GM18951 (cell line): ENCODE measurements at regions not wholly inside any gene's neighbourhood (a gene's known extent, or its start where the extent isn't known, plus 50 kb on each side); places are given as distances from the start of the nearest gene placed in this dataset.

Experiments
- POLR2A ChIP-seq: IDR thresholded peaks from 4 replicates; pipeline ENCODE4 v1.6.1; 2011; ENCODE audit warnings: mild to moderate bottlenecking; ENCODE audit not compliant: insufficient read length, insufficient read depth; ENCODE audit errors: extremely low read depth
- in situ Hi-C: fragments of 300-500 bp; cut with MboI; formaldehyde crosslinking; loops from one replicate; pipeline ENCODE4 v1.12.0; 2022; ENCODE audit warnings: low sequenced_read_pairs, mixed read lengths, inconsistent platforms; ENCODE audit not compliant: unreplicated experiment

GRCh38 chr1:30327370-30328099, 395.9 kb downstream of the MATN1 start:
- no peak for TF ChIP-seq POLR2A
- in situ Hi-C loops: no loop called here

GRCh38 chr1:30325999-30326398, 397.4 kb downstream of the MATN1 start:
- in situ Hi-C loops: no loop called here
- no peak for TF ChIP-seq POLR2A

GRCh38 chr1:30325085-30325935, 398.1 kb downstream of the MATN1 start:
- in situ Hi-C loops: no loop called here

GRCh38 chr1:30324251-30325084, 398.9 kb downstream of the MATN1 start:
- in situ Hi-C loops: no loop called here
- no peak for TF ChIP-seq POLR2A

More at GRCh38 chr1:30325085-30325935, 398.1 kb downstream of the MATN1 start:
- TF ChIP-seq POLR2A: no peak

GRCh38 chr1:30323841-30324240, 399.5 kb downstream of the MATN1 start:
- TF ChIP-seq POLR2A: no peak
- in situ Hi-C loops: no loop called here

GRCh38 chr1:30323352-30323751, 400.0 kb downstream of the MATN1 start:
- in situ Hi-C loops: no loop called here
- TF ChIP-seq POLR2A: no peak

- in situ Hi-C loops: no loop called here
- no peak for TF ChIP-seq POLR2A
Observed at GRCh38 chr1:30322859-30323257, 400.5 kb downstream of the MATN1 start.

- no peak for TF ChIP-seq POLR2A
- in situ Hi-C loops: no loop called here
Observed at GRCh38 chr1:30321996-30322858, 401.2 kb downstream of the MATN1 start.

GRCh38 chr1:30321246-30321910, 402.0 kb downstream of the MATN1 start:
- in situ Hi-C loops: no loop called here
- no peak for TF ChIP-seq POLR2A

- no peak for TF ChIP-seq POLR2A
- in situ Hi-C loops: no loop called here
Observed at GRCh38 chr1:30320581-30320890, 402.8 kb downstream of the MATN1 start.

GRCh38 chr1:30319765-30320580, 403.4 kb downstream of the MATN1 start:
- in situ Hi-C loops: no loop called here

More at GRCh38 chr1:30319765-30320580, 403.4 kb downstream of the MATN1 start:
- no peak for TF ChIP-seq POLR2A
